HuH-7.5 (cell line): ENCODE measurements at regions not wholly inside any gene's neighbourhood (a gene's known extent, or its start where the extent isn't known, plus 50 kb on each side); places are given as distances from the start of the nearest gene placed in this dataset.

Experiments
- DNase-seq: peaks from one replicate; pipeline ENCODE4 v3.0.0; 2011; ENCODE audit warnings: low spot score

- DNase-seq = no peak
Observed at GRCh38 chr17:79314617-79315357, 240.2 kb downstream of the ENGASE start.

- DNase-seq = no peak
Observed at GRCh38 chr17:79311373-79311772, 236.7 kb downstream of the ENGASE start.

- DNase-seq = no peak
Observed at GRCh38 chr17:79306424-79307318, 232.0 kb downstream of the ENGASE start.

GRCh38 chr17:79305768-79306423 is 231.3 kb downstream of the ENGASE start:
- DNase-seq = no peak

- no peak for DNase-seq
Observed at GRCh38 chr17:79305376-79305767, 230.7 kb downstream of the ENGASE start.

- DNase-seq = no peak
Observed at GRCh38 chr17:79304884-79305283, 230.3 kb downstream of the ENGASE start.

- DNase-seq = no peak
Observed at GRCh38 chr17:79303641-79304205, 229.1 kb downstream of the ENGASE start.

- no peak for DNase-seq
Observed at GRCh38 chr17:79301469-79301868, 226.8 kb downstream of the ENGASE start.

GRCh38 chr17:79299349-79299748 is 224.7 kb downstream of the ENGASE start:
- DNase-seq = no peak

- no peak for DNase-seq
Observed at GRCh38 chr17:79298799-79299198, 224.2 kb downstream of the ENGASE start.

GRCh38 chr17:79296243-79296642 is 221.6 kb downstream of the ENGASE start:
- no peak for DNase-seq

- DNase-seq = no peak
Observed at GRCh38 chr17:79295307-79295706, 220.7 kb downstream of the ENGASE start.

GRCh38 chr17:79294459-79295071 is 219.9 kb downstream of the ENGASE start:
- peak; percentile 49 for DNase-seq

- DNase-seq = no peak
Observed at GRCh38 chr17:79292501-79292900, 217.9 kb downstream of the ENGASE start.

GRCh38 chr17:79291391-79291790 is 216.8 kb downstream of the ENGASE start:
- DNase-seq = no peak

- DNase-seq = no peak
Observed at GRCh38 chr17:79290726-79291125, 216.1 kb downstream of the ENGASE start.

- DNase-seq = no peak
Observed at GRCh38 chr17:79288950-79289349, 214.3 kb downstream of the ENGASE start.

GRCh38 chr17:79286440-79286839 is 211.8 kb downstream of the ENGASE start:
- no peak for DNase-seq

GRCh38 chr17:79285973-79286372 is 211.3 kb downstream of the ENGASE start:
- no peak for DNase-seq

- DNase-seq = no peak
Observed at GRCh38 chr17:79282294-79282693, 207.7 kb downstream of the ENGASE start.

GRCh38 chr17:79281803-79282202 is 207.2 kb downstream of the ENGASE start:
- no peak for DNase-seq
